ENCODE measurements at regions not wholly inside any gene's neighbourhood (a gene's known extent, or its start where the extent isn't known, plus 50 kb on each side); places are given as distances from the start of the nearest gene placed in this dataset.

GRCh38 chr15:70246623-70247220 lies 149.0 kb upstream of the TLE3 start:
- BruUV-seq (replicated peaks): no TSS peak
- Histone ChIP-seq H3K79me2 (ENCODE audit: insufficient read depth, low read depth, low read length) (no peaks in the 10 kb centered on the region), H3K4me1 (ENCODE audit: insufficient read depth, low read length, poor library complexity, severe bottlenecking) (peaks cover 22% of the 10 kb centered on the region), H2AFZ (ENCODE audit: low read length) (no peak overlapping the region), H3K4me2 (ENCODE audit: low read length) (no peak overlapping the region), H3K27ac (ENCODE audit: low read depth, low read length, poor library complexity, severe bottlenecking) (no peak overlapping the region), H3K36me3 (ENCODE audit: insufficient read depth, low read length) (no peaks in the 10 kb centered on the region), H4K20me1 (ENCODE audit: insufficient read depth, low read length) (no peaks in the 10 kb centered on the region), H3K9me2 (ENCODE audit: insufficient read depth, low read length) (no peaks in the 10 kb centered on the region), H3K9me3 (ENCODE audit: low read length) (no peaks in the 10 kb centered on the region), H3K4me3 (ENCODE audit: low read depth, low read length, poor library complexity, severe bottlenecking) (no peak overlapping the region)
- DNase-seq (ENCODE audit: low spot score): no peak
- intact Hi-C loops (cut with micrococcal nuclease; ENCODE audit: unreplicated experiment): no loop called here
- TF ChIP-seq EZH2phosphoT487 (IDR thresholded peaks at IDR 0.05; ENCODE audit: borderline replicate concordance, low read depth, low read length): no peak
- no peak for TF ChIP-seq CTCF (conservative IDR thresholded peaks at IDR 0.05; ENCODE audit: low read length)
- CTCF ChIA-PET (ENCODE audit: unreplicated experiment): no interaction called here
- POLR2A ChIA-PET: no interaction called here

- H3K79me2 ChIP-seq (ENCODE audit: insufficient read depth, low read depth, low read length): no peaks in the 10 kb centered on the region
- H3K4me1 ChIP-seq (ENCODE audit: insufficient read depth, low read length, poor library complexity, severe bottlenecking): peaks cover 22% of the 10 kb centered on the region
- H3K9me2 ChIP-seq (ENCODE audit: insufficient read depth, low read length): no peaks in the 10 kb centered on the region
- H4K20me1 ChIP-seq (ENCODE audit: insufficient read depth, low read length): no peaks in the 10 kb centered on the region
- no peak overlapping the region for H3K27ac ChIP-seq (ENCODE audit: low read depth, low read length, poor library complexity, severe bottlenecking)
- TF ChIP-seq EZH2phosphoT487 (IDR thresholded peaks at IDR 0.05; ENCODE audit: borderline replicate concordance, low read depth, low read length) (no peak), CTCF (conservative IDR thresholded peaks at IDR 0.05; ENCODE audit: low read length) (no peak)
- CTCF ChIA-PET (ENCODE audit: unreplicated experiment): no interaction called here
- H3K4me3 ChIP-seq (ENCODE audit: low read depth, low read length, poor library complexity, severe bottlenecking): no peak overlapping the region
- H3K36me3 ChIP-seq (ENCODE audit: insufficient read depth, low read length): no peaks in the 10 kb centered on the region
- no TSS peak for BruUV-seq (replicated peaks)
- no peak for DNase-seq (ENCODE audit: low spot score)
- POLR2A ChIA-PET: no interaction called here
- intact Hi-C loops (cut with micrococcal nuclease; ENCODE audit: unreplicated experiment): no loop called here
- H3K4me2 ChIP-seq (ENCODE audit: low read length): no peak overlapping the region
- H2AFZ ChIP-seq (ENCODE audit: low read length): no peak overlapping the region
- no peaks in the 10 kb centered on the region for H3K9me3 ChIP-seq (ENCODE audit: low read length)
These were observed 148.4 kb upstream of the TLE3 start for GRCh38 chr15:70245932-70246622.

GRCh38 chr15:70244978-70245542 lies 147.3 kb upstream of the TLE3 start:
- no peak overlapping the region for H3K4me2 ChIP-seq (ENCODE audit: low read length)
- no peaks in the 10 kb centered on the region for H3K36me3 ChIP-seq (ENCODE audit: insufficient read depth, low read length)
- H3K9me3 ChIP-seq (ENCODE audit: low read length): no peaks in the 10 kb centered on the region
- peaks cover 22% of the 10 kb centered on the region for H3K4me1 ChIP-seq (ENCODE audit: insufficient read depth, low read length, poor library complexity, severe bottlenecking)
- no peaks in the 10 kb centered on the region for H3K79me2 ChIP-seq (ENCODE audit: insufficient read depth, low read depth, low read length)
- H3K27ac ChIP-seq (ENCODE audit: low read depth, low read length, poor library complexity, severe bottlenecking): no peak overlapping the region
- ChIA-PET CTCF (ENCODE audit: unreplicated experiment) (no interaction called here), POLR2A (no interaction called here)
- no peak overlapping the region for H2AFZ ChIP-seq (ENCODE audit: low read length)
- TF ChIP-seq EZH2phosphoT487 (IDR thresholded peaks at IDR 0.05; ENCODE audit: borderline replicate concordance, low read depth, low read length) (no peak), CTCF (conservative IDR thresholded peaks at IDR 0.05; ENCODE audit: low read length) (no peak)
- no peak for DNase-seq (ENCODE audit: low spot score)
- intact Hi-C loops (cut with micrococcal nuclease; ENCODE audit: unreplicated experiment): no loop called here
- BruUV-seq (replicated peaks): no TSS peak
- H4K20me1 ChIP-seq (ENCODE audit: insufficient read depth, low read length): no peaks in the 10 kb centered on the region
- no peaks in the 10 kb centered on the region for H3K9me2 ChIP-seq (ENCODE audit: insufficient read depth, low read length)
- H3K4me3 ChIP-seq (ENCODE audit: low read depth, low read length, poor library complexity, severe bottlenecking): no peak overlapping the region

All from OCI-LY7 (cell line).